ENCODE measurements at regions not wholly inside any gene's neighbourhood (a gene's known extent, or its start where the extent isn't known, plus 50 kb on each side); places are given as distances from the start of the nearest gene placed in this dataset.
A peak's percentile ranks its signal among the peaks of the same experiment; 100 is the strongest.
"Not testable (repeated sequence)": the region's sequence is repeated elsewhere in the genome, so short reads cannot be mapped to it uniquely, and the experiment has no call there.

GRCh38 chrX:131821945-131822622, 201.0 kb upstream of the STK26 start:
- DNase-seq (ENCODE audit: low read depth in 3 of 3, low spot score in 2 of 3): no peak

GRCh38 chrX:131826572-131826971, 196.5 kb upstream of the STK26 start:
- no peak for DNase-seq (ENCODE audit: low read depth in 3 of 3, low spot score in 2 of 3)

GRCh38 chrX:131827935-131828334, 195.2 kb upstream of the STK26 start:
- no peak for DNase-seq (ENCODE audit: low read depth in 3 of 3, low spot score in 2 of 3)

GRCh38 chrX:131828482-131828881, 194.6 kb upstream of the STK26 start:
- no peak for DNase-seq (ENCODE audit: low read depth in 3 of 3, low spot score in 2 of 3)

GRCh38 chrX:131830400-131831184, 192.5 kb upstream of the STK26 start:
- peak in 2 of 3 donors; percentile 27 to 31 for DNase-seq (ENCODE audit: low read depth in 3 of 3, low spot score in 2 of 3)

- DNase-seq (ENCODE audit: low read depth in 3 of 3, low spot score in 2 of 3): no peak
Measured at GRCh38 chrX:131831185-131831520, 191.9 kb upstream of the STK26 start.

GRCh38 chrX:131836161-131836560, 186.9 kb upstream of the STK26 start:
- DNase-seq (ENCODE audit: low read depth in 3 of 3, low spot score in 2 of 3): no peak

- DNase-seq (ENCODE audit: low read depth in 3 of 3, low spot score in 2 of 3): no peak
Measured at GRCh38 chrX:131837325-131837724, 185.8 kb upstream of the STK26 start.

- no peak for DNase-seq (ENCODE audit: low read depth in 3 of 3, low spot score in 2 of 3)
Measured at GRCh38 chrX:131840799-131841495, 182.2 kb upstream of the STK26 start.

GRCh38 chrX:131841496-131842437, 181.3 kb upstream of the STK26 start:
- DNase-seq (ENCODE audit: low read depth in 3 of 3, low spot score in 2 of 3): no peak

- no peak for DNase-seq (ENCODE audit: low read depth in 3 of 3, low spot score in 2 of 3)
Measured at GRCh38 chrX:131843987-131844386, 179.1 kb upstream of the STK26 start.

GRCh38 chrX:131845201-131845600, 177.9 kb upstream of the STK26 start:
- no peak for DNase-seq (ENCODE audit: low read depth in 3 of 3, low spot score in 2 of 3)

- DNase-seq (ENCODE audit: low read depth in 3 of 3, low spot score in 2 of 3): no peak
Measured at GRCh38 chrX:131845771-131846170, 177.3 kb upstream of the STK26 start.

- DNase-seq (ENCODE audit: low read depth in 3 of 3, low spot score in 2 of 3): not testable (repeated sequence)
Measured at GRCh38 chrX:131850964-131851363, 172.1 kb upstream of the STK26 start.

GRCh38 chrX:131853440-131853839, 169.7 kb upstream of the STK26 start:
- no peak for DNase-seq (ENCODE audit: low read depth in 3 of 3, low spot score in 2 of 3)

- DNase-seq (ENCODE audit: low read depth in 3 of 3, low spot score in 2 of 3): no peak
Measured at GRCh38 chrX:131854581-131854980, 168.5 kb upstream of the STK26 start.

GRCh38 chrX:131861088-131861787, 161.9 kb upstream of the STK26 start:
- no peak for DNase-seq (ENCODE audit: low read depth in 3 of 3, low spot score in 2 of 3)

- no peak for DNase-seq (ENCODE audit: low read depth in 3 of 3, low spot score in 2 of 3)
Measured at GRCh38 chrX:131862321-131862720, 160.8 kb upstream of the STK26 start.

GRCh38 chrX:131869182-131869581, 153.9 kb upstream of the STK26 start:
- DNase-seq (ENCODE audit: low read depth in 3 of 3, low spot score in 2 of 3): no peak

GRCh38 chrX:131874300-131874699, 148.8 kb upstream of the STK26 start:
- no peak for DNase-seq (ENCODE audit: low read depth in 3 of 3, low spot score in 2 of 3)

Measured in right renal cortex interstitium (tissue), 3 donors.